ENCODE measurements at regions not wholly inside any gene's neighbourhood (a gene's known extent, or its start where the extent isn't known, plus 50 kb on each side); places are given as distances from the start of the nearest gene placed in this dataset.
"Not testable (repeated sequence)": the region's sequence is repeated elsewhere in the genome, so short reads cannot be mapped to it uniquely, and the experiment has no call there.

DNA sequence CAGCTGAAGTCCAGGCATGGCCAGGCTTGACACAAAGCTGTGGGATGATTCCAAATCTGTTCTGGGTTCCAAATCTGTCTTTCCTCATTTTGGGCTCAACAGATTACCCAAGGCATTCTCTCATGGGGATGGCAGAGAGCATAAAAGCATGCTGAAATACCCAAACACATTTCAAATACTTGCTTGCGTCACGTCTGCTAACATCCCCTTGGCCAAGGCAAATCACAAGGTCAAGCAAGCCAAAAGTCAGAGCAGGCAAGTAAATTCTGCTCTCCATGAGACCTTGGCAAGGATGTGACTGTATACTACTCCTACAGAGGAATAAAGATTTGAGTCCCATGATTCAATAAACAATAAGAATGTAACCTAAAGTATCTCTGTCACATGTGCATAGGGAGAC lies 306.7 kb downstream of the EPB41L4A start:
- no peak for DNase-seq (ENCODE audit: low read depth)

DNA sequence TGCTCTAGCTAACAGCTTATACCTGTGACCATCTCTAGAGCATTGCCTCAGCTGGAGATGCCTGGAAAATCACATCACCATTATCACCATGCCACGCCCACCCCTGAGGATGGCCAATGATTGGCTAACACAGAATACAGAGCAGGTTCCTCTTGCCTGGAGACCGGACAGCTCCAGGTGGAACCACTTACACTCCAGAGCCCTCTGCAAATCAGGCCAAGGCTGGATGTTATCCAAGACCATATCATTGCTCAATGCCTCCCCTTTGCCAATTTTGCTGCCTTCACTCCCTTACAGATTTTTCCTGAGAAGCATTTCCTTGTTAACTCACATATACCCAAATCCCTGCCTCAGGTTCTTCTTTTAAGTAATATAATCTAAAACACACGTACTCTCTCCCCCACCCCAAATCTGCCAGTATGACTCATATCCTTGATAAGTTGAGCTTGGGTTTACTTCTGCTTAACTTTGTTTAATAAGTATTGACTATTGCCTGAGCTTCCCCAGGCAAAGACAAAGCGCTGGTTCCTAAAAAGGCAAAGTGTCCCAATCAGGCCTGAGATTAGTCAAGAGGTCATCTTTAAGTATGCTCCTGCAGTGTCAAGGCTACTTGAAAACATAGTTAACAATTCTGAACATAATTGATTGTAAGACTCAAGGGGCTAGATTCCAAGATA lies 309.6 kb downstream of the EPB41L4A start:
- DNase-seq (ENCODE audit: low read depth) = peak; percentile 7

- DNase-seq (ENCODE audit: low read depth) = no peak
Measured at GRCh38 chr5:112106878-112107277, 312.2 kb downstream of the EPB41L4A start.

DNA sequence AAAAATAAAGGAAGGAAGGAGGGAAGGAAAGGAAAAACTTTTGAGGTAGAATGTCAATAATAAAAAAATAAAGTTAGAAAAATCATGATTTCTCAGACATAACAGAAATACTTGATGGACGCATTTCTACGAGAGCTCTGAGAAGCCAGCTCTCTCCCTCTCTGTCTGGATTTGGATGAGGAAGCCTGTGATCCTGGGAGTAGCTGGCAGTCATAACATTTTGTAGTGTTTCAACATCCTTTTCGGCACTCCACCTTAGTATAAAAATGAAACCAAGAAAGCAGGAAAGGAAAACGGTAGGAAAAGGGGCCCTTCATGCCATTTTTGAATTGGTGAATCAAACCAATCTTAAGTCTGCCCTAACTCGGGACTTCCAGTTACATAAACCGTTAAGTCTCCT lies 321.3 kb downstream of the EPB41L4A start:
- no peak for DNase-seq (ENCODE audit: low read depth)

DNA sequence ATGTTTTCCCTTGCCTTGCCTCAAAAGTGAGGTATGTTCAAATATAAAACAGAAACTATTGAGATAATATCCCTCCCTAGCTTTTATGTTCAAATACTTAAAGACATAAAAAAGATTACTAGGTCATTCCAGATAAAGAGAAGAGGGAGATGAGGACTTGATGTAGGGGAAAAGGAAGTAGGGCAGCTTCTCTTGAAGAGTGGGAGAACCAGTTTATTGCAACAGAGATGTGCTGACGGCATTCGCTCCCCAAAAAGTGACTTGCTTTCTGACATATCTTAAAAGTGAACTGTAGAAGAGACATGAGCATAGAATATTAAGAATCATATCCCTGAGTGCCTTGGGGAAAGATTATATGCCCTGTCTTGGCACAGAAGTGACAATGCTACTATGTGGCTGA lies 330.2 kb upstream of the NREP start:
- DNase-seq (ENCODE audit: low read depth) = no peak

DNA sequence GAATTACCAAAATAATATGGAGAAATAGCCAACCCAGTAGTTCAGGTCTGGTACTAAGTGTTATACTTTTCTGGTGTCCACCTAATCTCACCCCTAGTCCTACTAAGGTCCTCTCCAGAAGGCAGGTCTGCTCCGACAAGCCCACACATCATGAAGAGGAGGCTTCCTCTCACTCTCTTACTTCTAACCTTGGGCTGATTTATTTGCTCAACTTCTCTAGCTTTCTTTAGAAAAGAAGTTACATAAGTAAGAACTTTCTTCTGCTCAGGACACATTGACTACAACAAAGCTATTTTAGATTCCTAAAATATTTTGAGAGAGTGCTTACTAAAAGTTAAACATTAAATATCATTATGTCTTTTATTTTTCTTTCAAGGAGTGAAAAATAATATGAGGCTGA lies 329.7 kb upstream of the NREP start:
- no peak for DNase-seq (ENCODE audit: low read depth)

- DNase-seq (ENCODE audit: low read depth) = peak; percentile 4
Measured at GRCh38 chr5:112084149-112084548, 327.2 kb upstream of the NREP start.

DNA sequence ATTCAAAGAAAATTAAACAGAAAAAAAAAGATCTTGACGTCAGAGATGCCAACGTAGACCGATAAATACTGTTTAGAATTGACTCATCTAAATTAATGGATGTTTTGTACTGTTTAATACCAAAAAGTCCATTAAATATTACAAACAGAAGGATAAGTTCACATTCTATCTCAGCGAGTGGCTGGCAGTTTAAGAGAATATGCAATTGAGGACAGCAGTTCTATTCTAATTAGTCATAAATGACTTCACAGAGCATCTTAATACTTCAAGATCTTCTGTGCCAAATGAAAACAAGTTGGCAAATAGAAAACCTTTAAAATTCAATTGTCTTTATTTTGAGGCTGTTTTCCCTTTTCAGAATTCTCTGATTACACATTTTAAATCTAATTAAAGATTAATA lies 326.6 kb upstream of the NREP start:
- peak; percentile 12 for DNase-seq (ENCODE audit: low read depth)

GRCh38 chr5:112077180-112077579 lies 320.2 kb upstream of the NREP start:
- peak; percentile 9 for DNase-seq (ENCODE audit: low read depth)

- no peak for DNase-seq (ENCODE audit: low read depth)
Measured at GRCh38 chr5:112070022-112070421, 313.0 kb upstream of the NREP start.

DNA sequence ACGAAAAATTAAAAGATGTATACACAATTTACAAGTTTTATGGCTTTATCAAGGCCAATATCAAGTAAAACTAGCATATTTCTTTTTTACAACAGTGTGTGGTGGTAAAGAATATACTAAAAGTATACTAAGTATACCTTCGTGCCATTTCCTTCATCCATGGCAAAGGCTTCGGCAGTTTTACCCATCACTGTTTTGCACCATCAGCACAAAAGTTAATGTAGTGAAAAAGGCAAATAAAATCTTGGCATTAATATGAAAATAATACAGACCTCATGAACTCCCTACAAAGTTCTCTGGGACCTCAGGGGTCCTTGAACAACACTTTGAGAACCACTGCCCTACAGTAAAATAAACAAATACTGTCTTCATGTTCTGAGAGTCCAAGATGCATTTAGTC lies 312.3 kb upstream of the NREP start:
- no peak for DNase-seq (ENCODE audit: low read depth)

DNA sequence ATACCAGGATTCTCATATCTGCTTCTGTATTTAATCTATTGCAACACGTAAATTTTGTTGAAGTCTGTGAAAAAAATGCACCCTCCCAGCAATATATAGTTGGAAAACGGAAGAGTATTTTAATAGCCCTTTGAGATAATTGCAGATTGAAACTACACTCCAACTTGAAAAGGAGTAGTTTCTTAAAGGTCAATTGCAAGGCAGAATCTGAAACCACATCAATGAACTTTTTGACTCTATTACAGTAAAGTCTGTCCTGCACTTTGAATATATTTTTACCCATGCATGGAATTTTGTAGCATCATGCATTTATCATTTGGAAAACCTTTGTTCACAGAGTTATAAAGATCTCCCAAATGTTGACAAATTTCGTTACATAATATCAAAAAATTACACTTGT lies 311.6 kb upstream of the NREP start:
- DNase-seq (ENCODE audit: low read depth) = no peak

- no peak for DNase-seq (ENCODE audit: low read depth)
Measured at GRCh38 chr5:112065781-112066180, 308.8 kb upstream of the NREP start.

DNA sequence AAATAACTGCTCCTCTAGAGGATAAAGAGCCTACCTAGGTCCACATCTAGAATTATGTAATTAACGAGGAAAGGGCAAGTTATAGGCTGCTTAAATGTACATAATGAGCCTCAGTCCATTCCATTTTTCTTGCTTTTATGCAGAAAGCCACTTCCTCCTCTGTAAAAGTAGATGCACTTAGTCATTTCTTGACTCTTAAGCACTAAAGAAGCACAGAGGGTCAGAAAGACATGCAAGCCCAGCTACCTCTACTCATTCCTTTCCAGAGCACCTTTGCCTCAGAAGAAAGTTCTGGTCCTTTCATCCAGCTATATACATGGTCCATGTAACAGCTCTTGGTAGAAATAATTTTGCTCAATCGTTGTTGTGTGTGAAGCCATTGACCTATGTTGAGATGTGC lies 308.0 kb upstream of the NREP start:
- DNase-seq (ENCODE audit: low read depth) = no peak

- no peak for DNase-seq (ENCODE audit: low read depth)
Measured at GRCh38 chr5:112064271-112064701, 307.3 kb upstream of the NREP start.

DNA sequence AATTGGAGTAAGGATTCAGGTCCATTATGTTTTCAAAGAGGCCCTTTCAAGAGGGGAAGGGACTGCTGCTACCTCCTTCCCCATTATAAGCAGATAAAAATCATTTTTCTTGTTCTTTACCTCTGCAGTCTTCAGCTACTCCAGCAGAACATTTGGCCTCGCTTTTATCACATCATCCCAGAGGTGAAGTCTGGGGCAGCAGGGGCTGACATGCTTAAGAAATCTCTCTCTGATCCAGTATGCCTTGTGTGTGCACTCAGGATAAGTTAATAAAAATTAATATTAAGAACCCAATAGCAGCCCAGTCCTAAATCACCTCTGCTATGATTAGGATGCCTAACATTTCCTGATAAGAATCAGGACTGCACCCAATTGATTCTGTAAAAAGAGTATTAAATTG lies 306.9 kb upstream of the NREP start:
- DNase-seq (ENCODE audit: low read depth) = no peak

DNA sequence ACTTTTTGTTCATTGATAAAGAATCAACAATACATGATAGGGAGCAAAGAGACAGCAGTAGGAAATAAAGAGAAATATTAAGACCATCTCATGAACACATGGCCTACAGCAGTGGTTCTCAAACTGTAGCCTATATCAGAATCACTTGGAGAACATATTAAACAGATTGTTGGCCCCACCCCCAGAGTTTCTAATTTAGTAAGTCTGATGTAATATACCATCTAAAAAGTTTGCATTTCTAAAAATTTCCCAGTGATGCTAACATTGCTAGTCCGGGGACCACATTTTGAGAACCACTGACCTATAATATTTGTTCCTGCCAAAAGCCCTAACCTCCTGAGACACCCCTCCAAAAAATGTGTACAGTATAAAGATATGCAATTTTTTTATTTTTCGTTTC lies 306.2 kb upstream of the NREP start:
- DNase-seq (ENCODE audit: low read depth) = no peak

DNA sequence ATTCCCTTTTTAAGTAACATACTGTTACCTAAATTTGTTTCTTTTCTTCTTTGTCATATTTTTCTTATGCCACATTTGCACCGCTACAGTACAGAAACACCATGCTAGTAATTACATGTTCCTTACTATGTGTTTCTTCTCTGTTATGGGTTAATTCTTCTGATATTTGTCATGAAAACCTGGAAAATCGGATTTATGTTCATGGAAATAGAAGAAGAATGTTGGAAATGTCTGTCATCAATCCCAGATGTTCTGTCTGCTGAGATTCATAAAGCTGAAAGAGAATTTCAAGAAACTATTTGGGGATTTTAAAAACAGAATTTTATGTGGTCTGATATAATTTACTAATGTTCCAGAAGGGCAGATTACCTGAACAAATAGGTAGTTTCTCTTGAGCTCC lies 305.2 kb upstream of the NREP start:
- DNase-seq (ENCODE audit: low read depth) = no peak

- DNase-seq (ENCODE audit: low read depth) = no peak
Measured at GRCh38 chr5:112061666-112062065, 304.7 kb upstream of the NREP start.

DNA sequence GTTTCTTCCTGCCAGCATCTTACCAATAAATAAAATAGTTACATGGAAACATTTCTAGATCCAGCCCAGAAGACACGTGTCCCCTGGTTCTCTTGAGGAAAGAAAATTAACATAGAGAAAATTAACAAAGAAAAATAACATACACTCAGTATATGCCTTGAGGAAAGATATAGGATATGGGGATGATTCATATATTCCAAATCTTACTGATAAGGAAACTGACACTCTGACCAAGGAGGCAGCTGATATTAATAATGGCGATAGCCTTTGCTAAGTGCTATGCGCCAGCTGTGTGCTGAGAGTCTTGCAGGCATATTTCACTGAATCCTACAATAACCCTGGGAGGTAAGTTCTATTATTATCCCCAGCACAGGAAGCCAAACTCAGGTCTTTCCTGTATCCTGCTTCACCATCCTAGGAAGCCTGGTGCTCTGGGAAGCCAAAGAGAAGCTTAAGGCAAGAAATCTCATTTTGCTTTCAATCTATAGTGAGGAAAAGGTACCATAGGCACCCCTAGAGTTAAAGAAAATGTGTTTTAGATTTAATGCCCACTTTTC lies 302.7 kb upstream of the NREP start:
- no peak for DNase-seq (ENCODE audit: low read depth)

DNA sequence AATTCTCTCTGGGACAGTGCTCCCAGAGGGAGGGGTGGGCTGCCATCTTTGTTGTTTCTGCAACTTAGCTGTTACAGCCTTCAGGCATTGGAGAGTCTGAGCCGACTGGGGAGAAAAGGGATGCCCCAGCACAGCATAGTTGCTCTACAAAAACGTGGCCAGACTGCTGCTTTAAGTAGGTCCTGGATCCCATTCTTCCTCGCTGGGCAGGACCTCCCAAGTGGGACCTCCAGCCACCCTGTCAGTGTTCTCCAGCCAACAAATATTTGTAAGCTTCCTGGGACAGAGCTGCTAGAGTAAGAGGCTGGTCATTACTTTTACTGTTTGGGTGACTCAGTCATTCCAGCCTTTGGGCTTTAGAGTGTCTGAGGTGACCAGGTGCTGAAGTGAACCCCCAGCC lies 292.7 kb upstream of the NREP start:
- no peak for DNase-seq (ENCODE audit: low read depth)

DNA sequence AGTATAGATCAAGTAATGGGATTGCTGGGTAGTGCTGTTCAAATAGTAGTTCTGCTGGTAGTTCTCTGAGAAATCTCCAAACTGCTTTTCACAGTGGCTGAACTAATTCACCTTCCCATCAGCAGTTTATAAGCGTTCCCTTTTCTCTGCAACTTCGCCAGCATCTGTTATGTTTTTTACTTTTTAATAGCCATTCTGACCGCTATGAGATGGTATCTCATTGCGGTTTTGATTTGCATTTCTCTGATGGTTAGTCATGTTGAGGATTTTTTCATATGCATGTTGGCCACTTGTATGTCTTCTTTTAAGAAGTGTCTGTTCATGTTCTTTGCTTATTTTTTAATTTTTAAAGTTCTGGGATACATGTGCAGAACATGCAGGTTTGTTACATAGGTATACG lies 279.2 kb upstream of the NREP start:
- no peak for DNase-seq (ENCODE audit: low read depth)

- DNase-seq (ENCODE audit: low read depth) = no peak
Measured at GRCh38 chr5:112034421-112034979, 277.5 kb upstream of the NREP start.

GRCh38 chr5:112026879-112027278 lies 269.9 kb upstream of the NREP start:
- DNase-seq (ENCODE audit: low read depth) = not testable (repeated sequence)
